ENCODE measurements at regions not wholly inside any gene's neighbourhood (a gene's known extent, or its start where the extent isn't known, plus 50 kb on each side); places are given as distances from the start of the nearest gene placed in this dataset.

GRCh38 chr5:155299386-155300005 is 285.9 kb downstream of the KIF4B start:
- TF ChIP-seq CTCF (IDR thresholded peaks at IDR 0.05; ENCODE audit: borderline replicate concordance, insufficient read depth, low read depth, low read length): no peak
- H3K4me3 ChIP-seq (ENCODE audit: low read depth, low read length): no peak overlapping the region

- no peak for TF ChIP-seq CTCF (IDR thresholded peaks at IDR 0.05; ENCODE audit: borderline replicate concordance, insufficient read depth, low read depth, low read length)
- no peak overlapping the region for H3K4me3 ChIP-seq (ENCODE audit: low read depth, low read length)
These were observed 289.6 kb downstream of the KIF4B start for GRCh38 chr5:155303120-155303519.

GRCh38 chr5:155307229-155307628 is 293.7 kb downstream of the KIF4B start:
- TF ChIP-seq CTCF (IDR thresholded peaks at IDR 0.05; ENCODE audit: borderline replicate concordance, insufficient read depth, low read depth, low read length): no peak
- H3K4me3 ChIP-seq (ENCODE audit: low read depth, low read length): no peak overlapping the region

- no peak overlapping the region for H3K4me3 ChIP-seq (ENCODE audit: low read depth, low read length)
- no peak for TF ChIP-seq CTCF (IDR thresholded peaks at IDR 0.05; ENCODE audit: borderline replicate concordance, insufficient read depth, low read depth, low read length)
These were observed 294.7 kb downstream of the KIF4B start for GRCh38 chr5:155308289-155308688.

GRCh38 chr5:155309021-155309746 is 295.6 kb downstream of the KIF4B start:
- no peak for TF ChIP-seq CTCF (IDR thresholded peaks at IDR 0.05; ENCODE audit: borderline replicate concordance, insufficient read depth, low read depth, low read length)

GRCh38 chr5:155311721-155312120 is 298.2 kb downstream of the KIF4B start:
- no peak for TF ChIP-seq CTCF (IDR thresholded peaks at IDR 0.05; ENCODE audit: borderline replicate concordance, insufficient read depth, low read depth, low read length)
- H3K4me3 ChIP-seq (ENCODE audit: low read depth, low read length): no peak overlapping the region

More at GRCh38 chr5:155309021-155309746, 295.6 kb downstream of the KIF4B start:
- H3K4me3 ChIP-seq (ENCODE audit: low read depth, low read length): no peak overlapping the region

GRCh38 chr5:155313518-155313917 is 300.0 kb downstream of the KIF4B start:
- TF ChIP-seq CTCF (IDR thresholded peaks at IDR 0.05; ENCODE audit: borderline replicate concordance, insufficient read depth, low read depth, low read length): no peak
- H3K4me3 ChIP-seq (ENCODE audit: low read depth, low read length): no peak overlapping the region

Data from GM12875 (cell line).